Skeletal muscle cell (primary cell): ENCODE measurements at regions not wholly inside any gene's neighbourhood (a gene's known extent, or its start where the extent isn't known, plus 50 kb on each side); places are given as distances from the start of the nearest gene placed in this dataset.
"Not testable (repeated sequence)": the region's sequence is repeated elsewhere in the genome, so short reads cannot be mapped to it uniquely, and the experiment has no call there.

Experiments used
- DNase-seq: peaks from one replicate; pipeline ENCODE4 v3.0.0-alpha.2; 2010; ENCODE audit warnings: low read depth
- H3K4me3 ChIP-seq: 2 replicates; pipeline ENCODE4 v1.5.1; 2011; ENCODE audit warnings: low read depth, mild to moderate bottlenecking, control low read depth, low read length, moderate library complexity

DNA sequence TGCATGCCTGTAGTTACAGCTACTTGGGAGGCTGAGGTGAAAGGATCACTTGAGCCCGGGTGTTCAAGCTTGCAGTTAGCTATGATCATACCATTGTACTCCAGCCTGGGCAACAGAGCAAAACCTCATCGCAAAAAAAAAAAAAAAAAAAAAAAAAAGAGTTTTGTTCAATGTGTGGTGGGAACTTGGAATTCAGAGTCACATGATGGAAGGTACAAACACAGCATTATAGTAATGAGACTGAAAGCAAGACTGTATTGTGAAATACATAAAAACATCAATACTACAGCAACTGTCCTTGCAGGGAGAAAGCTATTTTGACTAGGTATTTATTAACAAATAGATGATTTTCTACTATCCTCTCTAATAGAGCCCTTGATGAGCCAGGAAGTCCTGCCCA is 393.2 kb downstream of the DLEU7 start:
- no peak for DNase-seq
- H3K4me3 ChIP-seq, result no peak overlapping the region

GRCh38 chr13:50451609-50452008 is 391.9 kb downstream of the DLEU7 start:
- DNase-seq, result no peak

GRCh38 chr13:50452028-50452427 is 391.5 kb downstream of the DLEU7 start:
- H3K4me3 ChIP-seq, result no peak overlapping the region
- DNase-seq, result no peak

More at GRCh38 chr13:50451609-50452008, 391.9 kb downstream of the DLEU7 start:
- H3K4me3 ChIP-seq, result no peak overlapping the region

DNA sequence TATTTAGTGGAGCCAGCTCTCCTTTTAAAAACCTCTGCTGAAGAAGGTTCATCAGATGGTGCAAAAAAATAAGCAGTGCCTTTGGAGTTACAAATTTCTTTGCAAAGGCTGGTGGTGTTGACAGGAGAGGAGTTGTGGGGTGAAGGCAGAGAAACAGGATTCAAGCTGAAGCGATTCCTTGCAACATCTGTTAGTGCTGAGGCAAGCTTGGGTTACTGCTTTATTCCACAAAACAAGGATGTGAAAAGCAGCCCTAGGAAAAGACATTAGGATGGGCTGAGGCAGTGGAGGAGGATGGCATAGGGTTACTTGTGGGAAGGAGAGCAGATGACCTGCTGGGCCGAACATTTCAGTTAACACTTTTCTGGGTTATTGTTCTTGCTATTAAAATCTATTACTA is 390.7 kb downstream of the DLEU7 start:
- no peak overlapping the region for H3K4me3 ChIP-seq
- DNase-seq, result peak; percentile 46

DNA sequence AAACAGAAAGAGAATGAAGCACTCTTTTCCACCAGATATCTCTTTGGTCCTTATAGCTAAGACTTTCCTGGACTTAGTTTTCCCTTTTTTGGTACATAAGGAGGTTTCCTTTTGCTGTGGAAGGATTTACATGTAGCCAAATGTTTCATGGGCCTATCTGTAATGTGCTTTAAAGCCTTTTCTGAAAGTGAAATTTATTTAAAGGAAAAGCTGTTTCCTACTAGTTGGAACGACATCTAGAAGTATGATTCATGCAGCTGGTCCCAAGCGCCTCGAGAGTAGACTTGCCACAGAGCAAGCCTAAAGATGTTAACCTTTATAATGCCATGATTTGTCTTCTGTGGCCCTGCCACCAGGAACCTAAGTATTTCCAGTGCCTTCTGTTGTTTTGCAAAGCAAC is 390.3 kb downstream of the DLEU7 start:
- no peak for DNase-seq
- no peak overlapping the region for H3K4me3 ChIP-seq

DNA sequence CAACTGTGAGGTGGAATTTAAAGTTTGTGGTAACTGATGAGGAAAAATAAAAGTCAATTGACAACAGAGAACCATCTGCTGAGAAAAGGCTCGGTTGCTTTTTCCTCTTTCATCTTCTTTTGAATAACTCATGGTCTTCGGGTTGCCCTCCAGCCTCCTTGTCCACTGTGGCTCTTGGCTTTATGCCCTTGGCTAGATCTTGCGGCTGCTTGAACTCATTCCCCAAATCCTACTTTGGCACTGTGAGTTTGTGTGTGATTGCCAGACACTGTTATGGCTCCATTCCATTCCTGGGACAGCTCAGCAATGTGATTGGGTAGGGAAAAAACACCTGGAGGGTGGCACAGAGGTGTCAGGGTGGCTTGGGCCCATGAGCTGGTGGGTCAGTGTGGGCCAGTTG is 387.4 kb downstream of the DLEU7 start:
- DNase-seq, result no peak
- no peak overlapping the region for H3K4me3 ChIP-seq

DNA sequence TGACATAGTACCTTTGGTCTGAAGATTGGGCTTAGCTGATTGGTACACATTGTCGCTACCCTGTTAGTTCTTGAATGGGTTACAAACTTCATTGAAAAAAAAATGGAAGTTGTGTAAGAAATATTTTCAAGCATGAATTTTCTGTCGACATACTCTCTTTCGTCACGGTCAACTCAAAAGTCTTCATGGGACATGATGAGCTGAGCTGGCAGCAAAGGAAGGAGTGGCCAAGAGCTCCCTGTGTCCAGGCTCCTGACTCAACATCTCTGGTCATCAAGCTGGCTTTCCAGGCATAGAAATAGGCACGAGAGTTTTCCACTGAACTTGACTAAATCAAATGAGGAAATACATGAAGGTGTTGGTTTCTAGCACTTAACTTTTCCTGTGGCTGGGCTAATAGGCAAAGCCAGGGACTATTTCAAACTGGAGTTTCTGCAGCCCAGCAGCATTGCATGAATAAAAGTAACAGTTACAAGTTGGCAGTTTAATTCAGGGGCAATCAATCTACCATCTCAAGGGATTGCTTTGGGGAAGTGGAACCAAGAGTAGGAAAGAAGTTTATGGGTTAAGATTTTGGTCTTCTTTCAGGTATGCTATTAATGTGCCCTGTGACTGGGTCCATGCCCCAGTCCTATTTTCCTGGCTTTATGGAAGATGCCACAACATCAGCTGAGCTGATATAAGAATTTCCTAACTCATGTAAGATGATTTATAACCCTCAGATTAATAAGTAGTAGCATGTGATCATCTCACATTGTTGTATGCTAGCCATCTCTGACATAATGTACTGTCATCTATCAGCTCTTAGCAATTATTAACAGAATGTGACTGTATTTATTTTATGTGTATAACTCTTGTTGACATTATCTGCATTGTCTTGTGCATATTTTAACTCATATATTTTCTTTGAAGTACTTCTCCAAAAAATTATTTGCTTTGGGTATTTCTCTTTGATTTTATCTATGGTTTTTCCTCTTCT is 385.8 kb downstream of the DLEU7 start:
- DNase-seq, result no peak
- H3K4me3 ChIP-seq, result no peak overlapping the region

- H3K4me3 ChIP-seq, result no peak overlapping the region
- DNase-seq, result no peak
These were observed 384.4 kb downstream of the DLEU7 start for GRCh38 chr13:50459046-50459445.

DNA sequence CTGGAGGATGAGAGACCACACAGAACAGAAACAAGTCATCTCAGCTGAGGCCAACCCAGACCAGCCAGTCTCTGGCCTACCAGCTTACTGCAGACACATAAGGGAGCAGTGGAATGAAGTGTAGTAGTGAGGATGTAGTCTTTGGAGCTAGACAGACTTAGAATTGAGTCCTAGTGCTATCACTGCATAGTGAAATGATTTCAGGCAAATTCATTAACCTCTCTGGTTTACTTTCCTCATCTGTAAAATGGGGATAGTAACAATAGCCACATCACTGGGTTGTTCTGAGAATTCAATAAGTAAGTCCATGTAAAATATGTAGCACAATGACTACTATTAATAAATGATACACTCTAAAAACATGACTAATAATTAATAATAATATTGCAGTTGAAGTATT is 383.8 kb downstream of the DLEU7 start:
- no peak for DNase-seq
- no peak overlapping the region for H3K4me3 ChIP-seq

- no peak overlapping the region for H3K4me3 ChIP-seq
- DNase-seq, result no peak
These were observed 383.1 kb downstream of the DLEU7 start for GRCh38 chr13:50460358-50460757.

GRCh38 chr13:50461189-50461588 is 382.3 kb downstream of the DLEU7 start:
- DNase-seq, result no peak
- H3K4me3 ChIP-seq, result no peak overlapping the region

DNA sequence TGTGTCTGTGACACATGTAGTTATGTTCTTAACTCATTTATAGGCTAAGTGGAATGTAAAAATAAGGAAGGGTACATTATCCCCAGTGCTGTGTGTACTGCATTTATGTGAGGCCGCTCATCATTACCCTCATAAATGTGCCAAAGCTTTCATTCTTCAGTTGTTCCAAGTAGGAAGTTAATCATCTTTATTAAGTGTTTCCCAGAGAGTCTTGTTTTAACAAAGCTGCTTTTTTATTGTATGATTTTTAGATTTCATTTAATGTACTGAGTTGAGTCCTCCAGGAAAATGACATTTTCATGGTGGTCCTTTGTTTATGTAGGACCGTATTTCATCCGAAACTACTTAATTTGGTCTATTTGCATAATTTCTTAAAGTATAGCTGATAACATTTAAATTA is 379.8 kb downstream of the DLEU7 start:
- DNase-seq, result no peak

DNA sequence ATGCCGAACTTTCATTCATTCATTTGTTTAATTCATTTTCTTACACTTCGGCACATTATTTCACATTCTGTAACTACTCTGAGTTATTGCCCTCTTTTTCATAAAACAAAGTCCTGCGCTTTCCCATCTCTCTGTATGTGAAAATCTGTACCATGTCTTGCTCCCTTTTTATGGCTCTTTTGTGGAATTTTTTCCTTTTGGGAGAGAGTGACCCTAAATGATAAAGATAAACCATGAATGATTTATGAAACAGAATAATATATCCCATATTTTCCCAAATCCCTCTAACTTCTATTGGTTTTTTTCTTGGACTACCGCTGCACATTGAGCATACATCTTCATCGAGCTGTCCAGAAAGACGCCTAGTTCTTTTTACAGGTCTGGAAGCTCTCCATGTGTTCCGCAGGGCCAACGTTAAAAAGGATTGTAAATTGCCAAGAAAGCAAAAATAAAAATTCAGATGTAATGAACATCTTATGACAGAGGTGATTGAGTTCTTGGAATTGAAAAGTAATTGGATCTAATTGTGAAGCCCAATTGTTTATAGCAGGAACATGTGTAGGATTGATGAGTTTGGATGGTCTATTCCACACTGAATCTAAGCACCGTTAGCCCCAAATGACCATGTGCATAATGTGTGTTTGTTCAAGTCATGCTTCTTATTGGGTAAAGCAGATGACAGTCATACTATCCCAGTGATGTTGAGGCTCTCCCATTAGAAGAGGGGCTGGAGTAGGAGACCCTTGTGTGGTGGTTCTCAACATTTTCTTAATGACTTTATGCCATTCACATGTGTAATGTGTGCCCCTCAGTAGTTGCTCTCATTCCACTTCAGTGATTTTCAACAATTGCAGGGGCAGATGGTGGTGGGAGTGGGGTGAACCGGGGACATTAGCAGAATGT is 378.9 kb downstream of the DLEU7 start:
- DNase-seq, result no peak
- no peak overlapping the region for H3K4me3 ChIP-seq

More for the DNA sequence above, 379.8 kb downstream of the DLEU7 start:
- H3K4me3 ChIP-seq, result no peak overlapping the region

DNA sequence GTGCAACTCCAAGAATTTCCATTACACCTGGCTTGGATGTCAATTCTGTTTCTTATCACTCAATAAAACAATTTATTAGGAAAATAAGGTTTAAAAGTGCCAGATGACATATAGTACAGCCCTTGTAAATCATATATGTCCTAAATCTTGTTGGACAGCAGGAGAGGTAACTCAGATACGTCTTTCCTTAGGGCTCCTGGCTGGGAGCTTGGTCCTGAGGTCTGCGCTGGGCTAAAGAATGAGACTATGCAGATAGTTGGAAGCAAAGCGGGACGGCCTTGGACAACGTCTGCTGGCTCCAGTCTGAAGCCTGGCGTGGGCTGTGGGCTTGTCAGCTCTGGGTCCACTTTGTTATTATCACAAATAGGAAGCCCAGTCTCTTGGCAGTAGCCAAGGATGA is 377.0 kb downstream of the DLEU7 start:
- no peak for DNase-seq
- no peak overlapping the region for H3K4me3 ChIP-seq

DNA sequence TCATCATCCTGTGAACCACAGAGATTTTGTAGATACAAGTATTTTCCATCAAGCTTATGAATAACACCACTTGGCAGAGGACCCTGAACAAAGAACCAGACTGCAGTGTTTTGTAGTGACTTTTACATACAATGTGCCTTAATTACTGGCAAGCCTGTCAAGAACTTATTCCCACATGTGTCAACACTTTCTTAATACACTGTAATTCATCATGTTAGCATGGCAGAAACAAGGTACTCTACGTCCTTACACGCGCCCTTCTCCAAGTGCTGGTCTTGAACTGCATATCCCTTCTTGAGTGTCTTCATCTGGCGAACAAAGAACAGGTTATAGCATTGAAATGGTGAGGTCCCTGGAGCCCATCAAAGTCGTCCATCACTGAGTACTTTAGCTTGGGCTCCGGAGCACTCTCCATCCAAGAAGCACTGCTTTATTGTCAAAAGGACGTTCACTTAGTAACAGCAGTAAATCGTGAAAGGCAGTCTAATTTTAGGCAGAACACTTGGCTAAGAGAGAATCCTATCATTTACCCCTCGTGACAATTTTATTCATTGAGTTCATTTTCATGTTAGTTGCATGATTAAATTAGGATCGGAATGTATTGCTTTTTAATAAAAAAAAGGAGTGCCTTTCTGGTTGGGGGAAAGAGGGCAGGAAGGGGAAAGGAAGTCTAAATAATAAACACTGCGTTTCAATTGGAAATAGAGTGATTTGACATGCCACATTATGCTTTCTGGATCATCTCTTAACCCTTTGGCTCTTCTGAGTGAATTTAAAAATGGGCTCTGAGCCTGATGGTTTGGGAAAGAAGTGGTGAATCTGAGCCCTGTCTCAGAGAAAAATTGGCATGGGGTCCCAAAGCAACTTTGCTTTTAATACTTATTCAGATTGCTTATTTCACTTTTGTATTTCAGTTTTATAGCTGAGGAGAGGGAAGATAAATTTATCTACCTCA is 376.1 kb downstream of the DLEU7 start:
- peak; percentile 40 for DNase-seq
- no peak overlapping the region for H3K4me3 ChIP-seq

DNA sequence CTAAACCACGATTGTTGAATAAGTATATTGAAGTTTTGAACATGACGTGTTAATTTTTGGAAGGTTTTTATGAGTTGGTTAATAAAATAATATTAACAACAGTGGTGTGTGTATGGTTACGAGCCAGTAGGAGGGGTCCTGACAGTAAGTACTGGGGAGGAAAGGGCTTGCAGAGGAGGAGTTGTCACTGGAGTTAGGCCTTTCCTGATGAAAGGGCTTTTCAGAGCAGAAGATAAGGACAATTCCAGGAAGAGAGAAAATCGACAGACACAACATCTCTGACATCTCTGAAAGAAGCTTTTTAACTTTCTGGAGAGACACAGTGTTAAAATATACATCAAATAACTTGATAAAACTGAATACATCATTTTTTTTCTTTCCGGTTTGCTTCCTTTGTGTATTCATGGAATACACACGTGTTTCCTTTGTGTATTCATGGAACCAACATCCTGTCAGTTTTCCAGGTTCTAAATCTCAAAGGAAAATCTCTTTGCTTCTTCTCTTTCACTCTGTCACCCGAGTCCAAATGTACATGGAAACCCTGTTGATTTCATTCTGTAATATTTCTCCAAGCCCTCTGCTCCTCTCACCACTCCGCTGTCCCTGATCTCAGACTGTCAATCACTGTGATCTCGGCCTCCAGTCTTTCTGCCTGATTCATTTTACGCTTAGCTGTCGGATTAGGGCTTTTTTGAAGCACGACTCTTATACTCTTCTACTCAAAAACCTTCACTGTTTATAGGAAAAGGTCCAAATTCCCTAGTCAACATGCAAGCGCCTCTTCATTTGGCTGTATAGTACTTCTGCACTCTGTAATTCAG is 374.4 kb downstream of the DLEU7 start:
- H3K4me3 ChIP-seq, result no peak overlapping the region
- DNase-seq, result no peak

DNA sequence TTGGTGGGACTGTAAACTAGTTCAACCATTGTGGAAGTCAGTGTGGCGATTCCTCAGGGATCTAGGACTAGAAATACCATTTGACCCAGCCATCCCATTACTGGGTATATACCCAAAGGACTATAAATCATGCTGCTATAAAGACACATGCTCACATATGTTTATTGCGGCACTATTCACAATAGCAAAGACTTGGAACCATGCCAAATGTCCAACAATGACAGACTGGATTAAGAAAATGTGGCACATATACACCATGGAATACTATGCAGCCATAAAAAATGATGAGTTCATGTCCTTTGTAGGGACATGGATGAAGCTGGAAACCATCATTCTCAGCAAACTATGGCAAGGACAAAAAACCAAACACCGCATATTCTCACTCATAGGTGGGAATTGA is 370.4 kb downstream of the DLEU7 start:
- not testable (repeated sequence) for H3K4me3 ChIP-seq, DNase-seq

- no peak overlapping the region for H3K4me3 ChIP-seq
- DNase-seq, result peak; percentile 56
These were observed 369.3 kb downstream of the DLEU7 start for GRCh38 chr13:50474088-50474662.
